ENCODE measurements at regions not wholly inside any gene's neighbourhood (a gene's known extent, or its start where the extent isn't known, plus 50 kb on each side); places are given as distances from the start of the nearest gene placed in this dataset.
"Not testable (repeated sequence)": the region's sequence is repeated elsewhere in the genome, so short reads cannot be mapped to it uniquely, and the experiment has no call there.

DNA sequence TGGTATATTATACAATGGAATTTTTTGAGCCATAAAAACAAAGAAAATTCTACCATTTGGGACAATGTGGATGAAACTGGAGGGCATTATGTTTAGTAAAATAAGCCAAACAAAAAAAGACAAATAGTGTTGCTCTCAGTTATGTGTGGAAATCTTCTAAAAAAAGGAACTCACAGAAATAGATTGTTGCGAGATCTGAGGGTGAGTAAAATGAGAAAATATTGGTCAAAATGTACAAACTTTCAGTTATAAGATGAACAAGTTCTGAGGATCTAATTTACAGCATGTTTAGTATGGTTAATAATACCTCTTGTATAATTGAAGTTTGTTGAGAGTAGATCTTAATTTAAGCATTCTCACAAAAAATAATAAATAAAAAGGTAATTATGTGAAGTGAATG, 291.2 kb downstream of the KIF20B start:
- 88 to 89% methylated on average over 1 of the region's 1 CpG for WGBS, 2 donors
- no peak overlapping the region for H3K4me3 ChIP-seq
- H3K9me3 ChIP-seq: peaks cover 0 to 4% (median 0%) of the 10 kb centered on the region in 4 donors

DNA sequence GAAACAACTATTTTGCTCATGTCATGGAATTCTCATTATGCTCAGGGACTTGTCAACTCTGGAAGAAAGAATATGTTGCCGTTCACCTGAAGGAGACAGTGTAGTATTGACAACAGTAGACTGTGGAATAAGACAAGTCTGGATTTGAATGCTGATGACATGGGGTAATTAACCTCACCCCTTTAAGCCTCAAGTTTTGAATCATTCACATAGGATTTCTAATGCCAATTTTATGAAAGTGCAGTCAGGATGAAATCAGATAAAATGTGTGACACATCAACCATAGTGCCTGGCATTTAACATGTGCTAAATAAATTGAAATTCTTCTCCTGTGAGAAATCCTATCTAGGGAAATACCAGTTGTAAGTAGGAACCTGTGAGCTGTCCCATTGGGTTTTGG, 305.8 kb downstream of the KIF20B start:
- Histone ChIP-seq H3K4me3 (no peak overlapping the region), H3K36me3 (no peaks in the 10 kb centered on the region), H3K4me1 (no peaks in the 10 kb centered on the region), H3K9me3 (no peaks in the 10 kb centered on the region), H3K27ac (no peak overlapping the region), H3K27me3 (no peaks in the 10 kb centered on the region)
- TF ChIP-seq POLR2A (IDR thresholded peaks at IDR 0.05) (no peak), EP300 (IDR thresholded peaks at IDR 0.05) (no peak), POLR2AphosphoS5 (IDR thresholded peaks at IDR 0.05) (no peak)
- TF ChIP-seq, protein P1, sequence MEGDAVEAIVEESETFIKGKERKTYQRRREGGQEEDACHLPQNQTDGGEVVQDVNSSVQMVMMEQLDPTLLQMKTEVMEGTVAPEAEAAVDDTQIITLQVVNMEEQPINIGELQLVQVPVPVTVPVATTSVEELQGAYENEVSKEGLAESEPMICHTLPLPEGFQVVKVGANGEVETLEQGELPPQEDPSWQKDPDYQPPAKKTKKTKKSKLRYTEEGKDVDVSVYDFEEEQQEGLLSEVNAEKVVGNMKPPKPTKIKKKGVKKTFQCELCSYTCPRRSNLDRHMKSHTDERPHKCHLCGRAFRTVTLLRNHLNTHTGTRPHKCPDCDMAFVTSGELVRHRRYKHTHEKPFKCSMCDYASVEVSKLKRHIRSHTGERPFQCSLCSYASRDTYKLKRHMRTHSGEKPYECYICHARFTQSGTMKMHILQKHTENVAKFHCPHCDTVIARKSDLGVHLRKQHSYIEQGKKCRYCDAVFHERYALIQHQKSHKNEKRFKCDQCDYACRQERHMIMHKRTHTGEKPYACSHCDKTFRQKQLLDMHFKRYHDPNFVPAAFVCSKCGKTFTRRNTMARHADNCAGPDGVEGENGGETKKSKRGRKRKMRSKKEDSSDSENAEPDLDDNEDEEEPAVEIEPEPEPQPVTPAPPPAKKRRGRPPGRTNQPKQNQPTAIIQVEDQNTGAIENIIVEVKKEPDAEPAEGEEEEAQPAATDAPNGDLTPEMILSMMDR (IDR thresholded peaks at IDR 0.05): no peak
- intact Hi-C loops (cut with DNase I): no loop called here
- DNase-seq: no peak
- WGBS, 2 donors: 82 to 89% methylated on average over 1 of the region's 1 CpG

More for the DNA sequence above, 291.2 kb downstream of the KIF20B start:
- no peaks in the 10 kb centered on the region for H3K4me1 ChIP-seq
- DNase-seq: no peak
- TF ChIP-seq, protein P1 (IDR thresholded peaks at IDR 0.05): no peak
- no peak for TF ChIP-seq POLR2AphosphoS5 (IDR thresholded peaks at IDR 0.05)
- TF ChIP-seq POLR2A (IDR thresholded peaks at IDR 0.05): no peak
- TF ChIP-seq EP300 (IDR thresholded peaks at IDR 0.05): no peak
- no peaks in the 10 kb centered on the region for H3K27me3 ChIP-seq
- H3K36me3 ChIP-seq: no peaks in the 10 kb centered on the region
- intact Hi-C loops (cut with DNase I): no loop called here
- H3K27ac ChIP-seq: no peak overlapping the region

DNA sequence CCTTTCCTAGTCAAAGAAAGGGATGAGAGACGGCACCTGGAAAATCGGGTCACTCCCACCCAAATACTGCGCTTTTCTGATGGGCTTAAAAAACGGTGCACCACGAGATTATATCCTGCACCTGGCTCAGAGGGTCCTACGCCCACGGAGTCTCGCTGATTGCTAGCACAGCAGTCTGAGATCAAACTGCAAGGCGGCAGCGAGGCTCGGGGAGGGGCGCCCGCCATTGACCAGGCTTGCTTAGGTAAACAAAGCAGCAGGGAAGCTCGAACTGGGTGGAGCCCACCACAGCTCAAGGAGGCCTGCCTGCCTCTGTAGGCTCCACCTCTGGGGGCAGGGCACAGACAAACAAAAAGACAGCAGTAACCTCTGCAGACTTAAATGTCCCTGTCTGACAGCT, 309.9 kb downstream of the KIF20B start:
- H3K27me3 ChIP-seq; DNase-seq; H3K4me1 ChIP-seq; H3K4me3 ChIP-seq; H3K9me3 ChIP-seq; H3K27ac ChIP-seq; H3K36me3 ChIP-seq; intact Hi-C loops (cut with DNase I): not testable (repeated sequence)
- 37 to 68% methylated on average over 14 of the region's 14 CpGs for WGBS, 2 donors

DNA sequence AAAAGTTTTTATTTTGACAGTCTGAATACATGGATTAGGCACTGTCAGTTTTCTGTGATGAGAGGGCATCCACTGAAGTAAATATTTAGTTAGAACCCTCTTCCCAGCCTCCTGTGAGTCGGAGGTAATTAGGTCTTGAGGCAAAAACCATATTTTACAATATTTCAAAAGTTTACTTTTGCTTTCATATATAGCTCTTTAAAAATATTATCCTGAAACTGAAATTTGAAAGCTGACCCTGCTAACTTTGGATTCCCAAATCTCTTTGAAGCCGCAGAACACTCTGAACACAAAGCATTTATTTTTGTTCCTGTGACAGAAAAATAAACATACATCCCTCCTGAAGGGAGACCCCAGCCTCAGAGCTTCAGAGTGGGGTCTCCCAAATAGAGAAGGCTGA, 317.4 kb downstream of the KIF20B start:
- Histone ChIP-seq H3K36me3 (no peaks in the 10 kb centered on the region), H3K4me1 (no peaks in the 10 kb centered on the region), H3K27me3 (no peaks in the 10 kb centered on the region), H3K9me3 (no peaks in the 10 kb centered on the region), H3K4me3 (no peak overlapping the region), H3K27ac (no peak overlapping the region)
- 56 to 64% methylated on average over 2 of the region's 2 CpGs for WGBS, 2 donors
- no peak for TF ChIP-seq EP300 (IDR thresholded peaks at IDR 0.05)
- no peak for TF ChIP-seq POLR2A (IDR thresholded peaks at IDR 0.05)
- TF ChIP-seq POLR2AphosphoS5 (IDR thresholded peaks at IDR 0.05): no peak
- TF ChIP-seq, protein P1 (IDR thresholded peaks at IDR 0.05): no peak
- DNase-seq: no peak
- intact Hi-C loops (cut with DNase I): no loop called here

- intact Hi-C loops (cut with DNase I): no loop called here
- H3K27me3 ChIP-seq: no peaks in the 10 kb centered on the region
- no peaks in the 10 kb centered on the region for H3K9me3 ChIP-seq
- no peak overlapping the region for H3K27ac ChIP-seq
- no peaks in the 10 kb centered on the region for H3K36me3 ChIP-seq
- TF ChIP-seq EP300 (IDR thresholded peaks at IDR 0.05): no peak
- no peak for TF ChIP-seq POLR2A (IDR thresholded peaks at IDR 0.05)
- TF ChIP-seq POLR2AphosphoS5 (IDR thresholded peaks at IDR 0.05): no peak
- TF ChIP-seq, protein P1 (IDR thresholded peaks at IDR 0.05): no peak
- H3K4me1 ChIP-seq: no peaks in the 10 kb centered on the region
- H3K4me3 ChIP-seq: no peak overlapping the region
- 18 to 66% methylated on average over 2 of the region's 2 CpGs for WGBS, 2 donors
- DNase-seq: no peak
Observed at GRCh38 chr10:90020506-90020905, 319.1 kb downstream of the KIF20B start.

Data from sigmoid colon (tissue), 6 donors.